Liver (tissue), 8 donors: ENCODE measurements at regions not wholly inside any gene's neighbourhood (a gene's known extent, or its start where the extent isn't known, plus 50 kb on each side); places are given as distances from the start of the nearest gene placed in this dataset.

ENCODE experiments used
- DNase-seq: peaks from one replicate; pipeline ENCODE4 v3.0.0-alpha.2; 2017; ENCODE audit warnings: low spot score
- H3K27ac ChIP-seq, 2 donors: one replicate each; pipeline ENCODE4 v1.7.0; 2013; ENCODE audit warnings: inconsistent platforms in 2 of 2, low read length in 2 of 2, control low read depth in 1 of 2, low read depth in 1 of 2, mild to moderate bottlenecking in 1 of 2
- H3K27me3 ChIP-seq, 4 donors: one replicate each; pipeline versions ENCODE4 v1.6.1 to v1.7.0; 2013; ENCODE audit warnings: low read length in 3 of 4, inconsistent platforms in 1 of 4, mild to moderate bottlenecking in 1 of 4, moderate library complexity in 1 of 4; ENCODE audit not compliant: control insufficient read depth in 4 of 4, insufficient read depth in 4 of 4
- H3K36me3 ChIP-seq, 4 donors: one replicate each; pipeline versions ENCODE4 v1.6.1 to v1.7.0; 2013; ENCODE audit warnings: low read length in 3 of 4, mild to moderate bottlenecking in 3 of 4, low read depth in 1 of 4, moderate library complexity in 1 of 4; ENCODE audit not compliant: control insufficient read depth in 4 of 4, insufficient read depth in 3 of 4
- H3K4me1 ChIP-seq, 4 donors: one replicate each; pipeline versions ENCODE4 v1.6.1 to v1.7.0; 2013; ENCODE audit warnings: low read length in 3 of 4, mild to moderate bottlenecking in 3 of 4, moderate library complexity in 1 of 4; ENCODE audit not compliant: control insufficient read depth in 4 of 4, insufficient read depth in 4 of 4
- H3K4me3 ChIP-seq, 3 donors: one replicate each; pipeline versions ENCODE4 v1.6.1 to v1.7.0; 2013; ENCODE audit warnings: low read length in 3 of 3, control low read depth in 1 of 3, low read depth in 1 of 3, mild to moderate bottlenecking in 1 of 3
- H3K9ac ChIP-seq, 2 donors: one replicate each; pipeline ENCODE4 v1.7.0; 2013; ENCODE audit warnings: low read length in 2 of 2, mild to moderate bottlenecking in 2 of 2, moderate library complexity in 2 of 2, control low read depth in 1 of 2, low read depth in 1 of 2
- H3K9me3 ChIP-seq, 4 donors: one replicate each; pipeline versions ENCODE4 v1.6.1 to v1.7.0; 2013; ENCODE audit warnings: low read length in 3 of 4; ENCODE audit not compliant: control insufficient read depth in 4 of 4
- FOXA1 ChIP-seq: IDR thresholded peaks from 2 replicates; pipeline ENCODE4 v1.6.1; 2016; ENCODE audit warnings: antibody characterized with exemption
- GABPA ChIP-seq, 2 donors: IDR thresholded peaks in 1 of 2; conservative IDR thresholded peaks in 1 of 2; 2 replicates each; pipeline ENCODE4 v1.6.1; 2016; ENCODE audit warnings: antibody characterized with exemption in 2 of 2, mild to moderate bottlenecking in 1 of 2, moderate library complexity in 1 of 2
- HNF4A ChIP-seq, 2 donors: conservative IDR thresholded peaks; 2 replicates each; pipeline ENCODE4 v1.6.1; 2016; ENCODE audit warnings: antibody characterized with exemption in 2 of 2, mild to moderate bottlenecking in 2 of 2
- JUND ChIP-seq, 2 donors: IDR thresholded peaks; 2 replicates each; pipeline ENCODE4 v1.6.1; 2016; ENCODE audit warnings: antibody characterized with exemption in 2 of 2
- RAD21 ChIP-seq, 2 donors: IDR thresholded peaks; 2 replicates each; pipeline ENCODE4 v1.6.1; 2016; ENCODE audit warnings: antibody characterized with exemption in 2 of 2, mild to moderate bottlenecking in 2 of 2
- RXRA ChIP-seq, 2 donors: IDR thresholded peaks; 2 replicates each; pipeline ENCODE4 v1.6.1; 2017 to 2018; ENCODE audit warnings: antibody characterized with exemption in 2 of 2, mild to moderate bottlenecking in 1 of 2
- SP1 ChIP-seq: IDR thresholded peaks from 2 replicates; pipeline ENCODE4 v1.6.1; 2018; ENCODE audit warnings: antibody characterized with exemption, mild to moderate bottlenecking
- TAF1 ChIP-seq: conservative IDR thresholded peaks from 2 replicates; pipeline ENCODE4 v1.6.1; 2016; ENCODE audit warnings: antibody characterized with exemption, mild to moderate bottlenecking
- YY1 ChIP-seq: IDR thresholded peaks from 2 replicates; pipeline ENCODE4 v1.6.1; 2016; ENCODE audit warnings: antibody characterized with exemption, mild to moderate bottlenecking
- WGBS: extraction: QIAGEN DNeasy Blood & Tissue Kit; methylation state at CpG from one replicate; pipeline ENCODE4 v1.1.7; 2013; 5-methylcytosine and 5-hydroxymethylcytosine counted together
- TF ChIP-seq, protein P1 (sequence below): IDR thresholded peaks from 2 replicates; pipeline ENCODE4 v1.6.1; 2016; ENCODE audit warnings: antibody characterized with exemption
- TF ChIP-seq, protein P2 (sequence below): IDR thresholded peaks from 2 replicates; pipeline ENCODE4 v1.6.1; 2016; ENCODE audit warnings: antibody characterized with exemption
- TF ChIP-seq, protein P3 (sequence below): fragments of 150-350 bp; IDR thresholded peaks from 2 replicates; pipeline ENCODE4 v1.5.1; 2017; ENCODE audit warnings: improper control_type of control experiment, low read depth, low read length; ENCODE audit not compliant: missing input control
- TF ChIP-seq, protein P4 (sequence below): IDR thresholded peaks from 2 replicates; pipeline ENCODE4 v1.6.1; 2016; ENCODE audit warnings: antibody characterized with exemption, mild to moderate bottlenecking
- donor health status: healthy.
- donor health status: healthy.
- donor health status: healthy.
- donor health status: healthy.
- donor health status: healthy.

DNA sequence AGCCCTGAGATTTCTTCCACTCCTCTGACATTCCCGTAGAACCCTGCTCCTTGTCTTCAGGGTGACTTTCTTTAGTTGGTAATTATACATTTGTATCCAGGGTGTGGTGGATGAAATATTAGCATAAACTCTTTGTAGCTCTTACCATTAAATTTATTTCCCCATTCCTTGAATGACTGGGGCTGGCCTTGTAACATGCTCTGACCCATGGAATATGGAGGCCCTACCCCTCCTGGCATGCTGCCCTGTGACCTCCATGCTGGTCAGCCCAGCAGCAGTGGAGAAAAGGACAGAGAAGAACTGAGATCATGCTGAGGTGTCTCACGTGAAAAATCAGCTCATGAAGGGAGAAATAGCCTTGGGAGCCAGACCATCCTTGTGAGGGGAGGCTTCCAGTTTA lies 96.1 kb upstream of the PROK2 start (continued):
- TF ChIP-seq, protein P1, sequence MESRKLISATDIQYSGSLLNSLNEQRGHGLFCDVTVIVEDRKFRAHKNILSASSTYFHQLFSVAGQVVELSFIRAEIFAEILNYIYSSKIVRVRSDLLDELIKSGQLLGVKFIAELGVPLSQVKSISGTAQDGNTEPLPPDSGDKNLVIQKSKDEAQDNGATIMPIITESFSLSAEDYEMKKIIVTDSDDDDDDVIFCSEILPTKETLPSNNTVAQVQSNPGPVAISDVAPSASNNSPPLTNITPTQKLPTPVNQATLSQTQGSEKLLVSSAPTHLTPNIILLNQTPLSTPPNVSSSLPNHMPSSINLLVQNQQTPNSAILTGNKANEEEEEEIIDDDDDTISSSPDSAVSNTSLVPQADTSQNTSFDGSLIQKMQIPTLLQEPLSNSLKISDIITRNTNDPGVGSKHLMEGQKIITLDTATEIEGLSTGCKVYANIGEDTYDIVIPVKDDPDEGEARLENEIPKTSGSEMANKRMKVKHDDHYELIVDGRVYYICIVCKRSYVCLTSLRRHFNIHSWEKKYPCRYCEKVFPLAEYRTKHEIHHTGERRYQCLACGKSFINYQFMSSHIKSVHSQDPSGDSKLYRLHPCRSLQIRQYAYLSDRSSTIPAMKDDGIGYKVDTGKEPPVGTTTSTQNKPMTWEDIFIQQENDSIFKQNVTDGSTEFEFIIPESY, result no peak
- TF ChIP-seq, protein P2, sequence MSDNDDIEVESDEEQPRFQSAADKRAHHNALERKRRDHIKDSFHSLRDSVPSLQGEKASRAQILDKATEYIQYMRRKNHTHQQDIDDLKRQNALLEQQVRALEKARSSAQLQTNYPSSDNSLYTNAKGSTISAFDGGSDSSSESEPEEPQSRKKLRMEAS, result no peak
- TF ChIP-seq YY1 (no peak), RAD21 (IDR thresholded peaks at IDR 0.05) (no peak), SP1 (no peak)

DNA sequence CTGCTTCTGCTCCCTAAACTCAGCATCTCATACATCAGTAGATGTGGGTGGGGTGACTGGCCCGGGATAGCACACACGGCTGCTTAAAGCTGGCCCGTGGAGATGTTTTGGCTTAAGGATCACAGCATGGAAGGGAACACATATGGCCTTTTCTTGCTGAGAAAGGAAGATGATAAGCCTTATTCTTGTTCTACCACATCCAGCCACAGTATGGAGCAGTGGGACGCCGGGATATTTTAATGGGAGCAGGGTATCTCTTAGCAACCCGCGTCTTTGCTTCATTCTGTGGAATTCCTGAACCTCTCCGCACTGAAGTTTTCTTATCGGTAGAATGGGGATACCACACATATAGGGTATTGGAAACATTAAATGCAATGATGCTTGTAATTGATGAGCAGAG lies 94.1 kb upstream of the PROK2 start:
- 88% methylated on average over 9 of the region's 9 CpGs for WGBS
- DNase-seq, result no peak
- Histone ChIP-seq H3K4me1 (peaks cover 0 to 10% (median 5%) of the 10 kb centered on the region in 4 donors), H3K27me3 (no peaks in the 10 kb centered on the region), H3K9me3 (no peaks in the 10 kb centered on the region), H3K36me3 (no peaks in the 10 kb centered on the region), H3K4me3 (no peak overlapping the region), H3K9ac (no peak overlapping the region), H3K27ac (no peak overlapping the region)
- TF ChIP-seq, protein P3, sequence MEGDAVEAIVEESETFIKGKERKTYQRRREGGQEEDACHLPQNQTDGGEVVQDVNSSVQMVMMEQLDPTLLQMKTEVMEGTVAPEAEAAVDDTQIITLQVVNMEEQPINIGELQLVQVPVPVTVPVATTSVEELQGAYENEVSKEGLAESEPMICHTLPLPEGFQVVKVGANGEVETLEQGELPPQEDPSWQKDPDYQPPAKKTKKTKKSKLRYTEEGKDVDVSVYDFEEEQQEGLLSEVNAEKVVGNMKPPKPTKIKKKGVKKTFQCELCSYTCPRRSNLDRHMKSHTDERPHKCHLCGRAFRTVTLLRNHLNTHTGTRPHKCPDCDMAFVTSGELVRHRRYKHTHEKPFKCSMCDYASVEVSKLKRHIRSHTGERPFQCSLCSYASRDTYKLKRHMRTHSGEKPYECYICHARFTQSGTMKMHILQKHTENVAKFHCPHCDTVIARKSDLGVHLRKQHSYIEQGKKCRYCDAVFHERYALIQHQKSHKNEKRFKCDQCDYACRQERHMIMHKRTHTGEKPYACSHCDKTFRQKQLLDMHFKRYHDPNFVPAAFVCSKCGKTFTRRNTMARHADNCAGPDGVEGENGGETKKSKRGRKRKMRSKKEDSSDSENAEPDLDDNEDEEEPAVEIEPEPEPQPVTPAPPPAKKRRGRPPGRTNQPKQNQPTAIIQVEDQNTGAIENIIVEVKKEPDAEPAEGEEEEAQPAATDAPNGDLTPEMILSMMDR, result no peak
- TF ChIP-seq RAD21 (IDR thresholded peaks at IDR 0.05), result no peak
- no peak for TF ChIP-seq GABPA (IDR thresholded peaks at IDR 0.05 in 1 of 2, conservative IDR thresholded peaks at IDR 0.05 in 1 of 2)

DNA sequence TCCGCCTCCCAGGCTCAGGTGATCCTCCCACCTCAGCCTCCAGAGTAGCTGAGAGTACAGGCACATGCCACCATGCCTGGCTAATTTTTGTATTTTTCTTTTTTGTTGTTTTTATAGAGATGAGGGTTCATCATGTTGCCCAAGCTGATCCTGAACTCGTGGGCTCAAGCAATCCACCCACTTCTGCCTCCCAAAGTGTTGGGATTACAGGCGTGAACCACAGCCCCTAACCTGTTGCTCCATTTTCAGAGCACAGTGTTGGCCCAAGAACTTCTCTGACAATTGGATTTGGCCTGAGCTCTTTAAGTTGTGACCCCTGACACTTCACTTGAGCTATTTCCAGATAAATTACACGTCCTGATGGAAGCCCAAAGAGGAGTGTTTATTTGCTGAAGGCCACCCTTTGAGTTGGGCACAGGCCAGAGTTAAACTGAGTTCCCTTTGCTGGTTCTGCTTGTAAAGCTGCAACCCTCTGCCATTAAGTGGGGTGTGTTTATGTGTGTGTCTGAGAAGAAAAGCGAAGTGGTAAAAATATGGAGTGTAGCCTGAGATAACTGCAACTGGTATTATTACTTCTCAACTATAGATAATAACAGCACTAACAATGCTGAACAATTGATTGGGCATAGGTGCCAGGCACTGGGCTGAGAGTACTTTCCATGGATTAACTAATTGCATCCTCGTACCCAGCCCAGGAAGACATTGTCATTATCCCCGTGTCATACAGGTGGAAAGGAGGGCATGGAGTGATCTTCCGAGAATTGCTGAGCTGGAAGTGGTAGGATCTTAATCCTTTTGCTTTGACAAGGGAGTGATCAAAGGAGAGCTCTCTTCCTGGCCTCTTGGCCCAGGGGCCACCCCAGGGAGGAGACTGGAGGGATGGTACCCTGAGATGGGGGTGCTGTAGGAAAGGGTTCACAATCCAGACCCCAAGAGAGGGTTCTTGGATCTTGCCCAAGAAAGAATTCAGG lies 91.5 kb upstream of the PROK2 start:
- Histone ChIP-seq H3K9ac (no peak overlapping the region), H3K4me3 (no peak overlapping the region), H3K27me3 (no peaks in the 10 kb centered on the region), H3K4me1 (peaks cover 0 to 8% (median 2%) of the 10 kb centered on the region in 4 donors), H3K27ac (no peak overlapping the region), H3K9me3 (no peaks in the 10 kb centered on the region), H3K36me3 (no peaks in the 10 kb centered on the region)
- TF ChIP-seq RAD21 (IDR thresholded peaks at IDR 0.05) (no peak), YY1 (no peak), RXRA (IDR thresholded peaks at IDR 0.05) (no peak), FOXA1 (no peak), SP1 (no peak), TAF1 (no peak), HNF4A (conservative IDR thresholded peaks at IDR 0.05) (no peak), JUND (IDR thresholded peaks at IDR 0.05) (no peak)
- TF ChIP-seq, protein P4, sequence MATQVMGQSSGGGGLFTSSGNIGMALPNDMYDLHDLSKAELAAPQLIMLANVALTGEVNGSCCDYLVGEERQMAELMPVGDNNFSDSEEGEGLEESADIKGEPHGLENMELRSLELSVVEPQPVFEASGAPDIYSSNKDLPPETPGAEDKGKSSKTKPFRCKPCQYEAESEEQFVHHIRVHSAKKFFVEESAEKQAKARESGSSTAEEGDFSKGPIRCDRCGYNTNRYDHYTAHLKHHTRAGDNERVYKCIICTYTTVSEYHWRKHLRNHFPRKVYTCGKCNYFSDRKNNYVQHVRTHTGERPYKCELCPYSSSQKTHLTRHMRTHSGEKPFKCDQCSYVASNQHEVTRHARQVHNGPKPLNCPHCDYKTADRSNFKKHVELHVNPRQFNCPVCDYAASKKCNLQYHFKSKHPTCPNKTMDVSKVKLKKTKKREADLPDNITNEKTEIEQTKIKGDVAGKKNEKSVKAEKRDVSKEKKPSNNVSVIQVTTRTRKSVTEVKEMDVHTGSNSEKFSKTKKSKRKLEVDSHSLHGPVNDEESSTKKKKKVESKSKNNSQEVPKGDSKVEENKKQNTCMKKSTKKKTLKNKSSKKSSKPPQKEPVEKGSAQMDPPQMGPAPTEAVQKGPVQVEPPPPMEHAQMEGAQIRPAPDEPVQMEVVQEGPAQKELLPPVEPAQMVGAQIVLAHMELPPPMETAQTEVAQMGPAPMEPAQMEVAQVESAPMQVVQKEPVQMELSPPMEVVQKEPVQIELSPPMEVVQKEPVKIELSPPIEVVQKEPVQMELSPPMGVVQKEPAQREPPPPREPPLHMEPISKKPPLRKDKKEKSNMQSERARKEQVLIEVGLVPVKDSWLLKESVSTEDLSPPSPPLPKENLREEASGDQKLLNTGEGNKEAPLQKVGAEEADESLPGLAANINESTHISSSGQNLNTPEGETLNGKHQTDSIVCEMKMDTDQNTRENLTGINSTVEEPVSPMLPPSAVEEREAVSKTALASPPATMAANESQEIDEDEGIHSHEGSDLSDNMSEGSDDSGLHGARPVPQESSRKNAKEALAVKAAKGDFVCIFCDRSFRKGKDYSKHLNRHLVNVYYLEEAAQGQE, result no peak
- 72% methylated on average over 8 of the region's 8 CpGs for WGBS
- no peak for DNase-seq
